ENCODE measurements at regions not wholly inside any gene's neighbourhood (a gene's known extent, or its start where the extent isn't known, plus 50 kb on each side); places are given as distances from the start of the nearest gene placed in this dataset.

DNA sequence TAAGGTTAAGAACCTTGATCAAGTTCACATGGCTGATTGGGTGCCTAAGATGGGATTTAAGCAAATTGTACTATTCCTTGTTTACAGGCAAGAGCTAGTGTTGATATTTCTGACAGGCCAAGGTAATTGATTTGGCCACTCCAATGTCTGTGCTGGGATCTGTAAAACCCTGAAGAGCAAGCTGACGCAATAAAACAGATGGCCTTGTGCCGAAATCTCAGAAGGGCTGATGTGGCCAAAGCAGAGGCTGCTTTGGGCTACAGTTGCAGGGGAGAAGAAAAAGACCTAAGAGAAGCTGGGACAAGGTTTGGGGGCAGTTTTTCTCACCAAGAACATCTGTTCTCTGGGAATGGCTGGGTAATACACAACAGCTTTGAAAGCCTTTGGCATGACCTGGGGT is 463.2 kb upstream of the ZNF608 start:
- in situ Hi-C loops (cut with MboI; ENCODE audit: low sequenced_read_pairs, unreplicated experiment) = no loop called here
- DNase-seq (ENCODE audit: low spot score) = no peak
- TF ChIP-seq, protein P1, sequence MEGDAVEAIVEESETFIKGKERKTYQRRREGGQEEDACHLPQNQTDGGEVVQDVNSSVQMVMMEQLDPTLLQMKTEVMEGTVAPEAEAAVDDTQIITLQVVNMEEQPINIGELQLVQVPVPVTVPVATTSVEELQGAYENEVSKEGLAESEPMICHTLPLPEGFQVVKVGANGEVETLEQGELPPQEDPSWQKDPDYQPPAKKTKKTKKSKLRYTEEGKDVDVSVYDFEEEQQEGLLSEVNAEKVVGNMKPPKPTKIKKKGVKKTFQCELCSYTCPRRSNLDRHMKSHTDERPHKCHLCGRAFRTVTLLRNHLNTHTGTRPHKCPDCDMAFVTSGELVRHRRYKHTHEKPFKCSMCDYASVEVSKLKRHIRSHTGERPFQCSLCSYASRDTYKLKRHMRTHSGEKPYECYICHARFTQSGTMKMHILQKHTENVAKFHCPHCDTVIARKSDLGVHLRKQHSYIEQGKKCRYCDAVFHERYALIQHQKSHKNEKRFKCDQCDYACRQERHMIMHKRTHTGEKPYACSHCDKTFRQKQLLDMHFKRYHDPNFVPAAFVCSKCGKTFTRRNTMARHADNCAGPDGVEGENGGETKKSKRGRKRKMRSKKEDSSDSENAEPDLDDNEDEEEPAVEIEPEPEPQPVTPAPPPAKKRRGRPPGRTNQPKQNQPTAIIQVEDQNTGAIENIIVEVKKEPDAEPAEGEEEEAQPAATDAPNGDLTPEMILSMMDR (IDR thresholded peaks at IDR 0.05; ENCODE audit: borderline replicate concordance, control extremely low read depth, extremely low read depth, insufficient read depth, missing control alignments) = no peak

DNA sequence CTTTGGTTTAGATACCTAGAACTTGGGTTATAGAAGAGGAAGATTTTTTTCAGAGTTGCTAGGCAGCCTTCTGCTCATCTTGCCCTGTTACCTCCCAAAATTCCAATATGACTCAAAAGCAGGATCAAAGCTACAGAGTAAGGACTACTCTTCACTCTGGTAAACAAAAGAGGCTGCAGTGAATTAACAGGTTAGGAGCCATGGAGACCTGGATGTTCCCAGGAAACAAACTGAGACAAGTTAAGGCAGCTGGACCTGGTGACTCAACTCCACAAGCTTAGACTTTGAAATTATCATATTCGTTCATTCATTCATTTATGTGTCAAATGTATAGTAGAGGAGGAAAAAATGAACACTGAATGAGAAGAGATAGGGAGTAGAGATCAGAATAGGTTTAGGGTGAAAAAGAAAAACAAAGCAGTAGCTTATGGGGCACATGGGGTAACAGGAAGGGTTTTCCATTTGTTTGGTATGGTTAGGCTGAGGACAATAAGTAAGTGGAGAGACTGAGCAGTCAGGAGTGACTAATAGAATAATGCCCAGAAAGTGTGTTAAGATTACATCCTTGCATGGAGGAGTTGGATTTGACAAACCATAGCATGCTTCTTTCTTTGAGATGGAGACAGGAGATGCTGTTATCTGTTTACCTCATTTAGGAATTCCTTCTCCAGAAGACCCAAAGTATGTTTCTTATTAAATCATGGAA is 464.0 kb upstream of the ZNF608 start:
- TF ChIP-seq, protein P1 (IDR thresholded peaks at IDR 0.05; ENCODE audit: borderline replicate concordance, control extremely low read depth, extremely low read depth, insufficient read depth, missing control alignments) = no peak
- in situ Hi-C loops (cut with MboI; ENCODE audit: low sequenced_read_pairs, unreplicated experiment) = no loop called here
- no peak for DNase-seq (ENCODE audit: low spot score)

DNA sequence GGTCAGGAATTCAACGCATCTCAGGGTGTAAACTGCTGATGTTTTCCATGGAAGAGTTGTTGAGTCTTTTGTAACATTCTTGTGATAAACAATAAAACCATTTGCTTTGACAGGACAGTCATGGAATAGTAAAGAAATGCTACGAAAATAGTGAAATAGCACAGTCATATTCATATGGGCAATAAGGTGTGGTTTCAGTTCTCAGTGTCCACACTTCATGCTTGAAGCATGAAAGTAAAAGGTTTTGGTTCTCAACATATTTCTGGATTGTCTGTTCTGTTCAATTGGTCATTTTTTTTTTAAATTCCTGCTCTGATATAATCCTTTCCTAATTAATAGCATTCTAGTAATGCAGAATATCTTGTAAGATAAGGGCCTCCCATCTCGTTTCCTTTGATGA is 467.6 kb upstream of the ZNF608 start:
- TF ChIP-seq, protein P1 (IDR thresholded peaks at IDR 0.05; ENCODE audit: borderline replicate concordance, control extremely low read depth, extremely low read depth, insufficient read depth, missing control alignments) = no peak
- no peak for DNase-seq (ENCODE audit: low spot score)
- in situ Hi-C loops (cut with MboI; ENCODE audit: low sequenced_read_pairs, unreplicated experiment) = no loop called here

DNA sequence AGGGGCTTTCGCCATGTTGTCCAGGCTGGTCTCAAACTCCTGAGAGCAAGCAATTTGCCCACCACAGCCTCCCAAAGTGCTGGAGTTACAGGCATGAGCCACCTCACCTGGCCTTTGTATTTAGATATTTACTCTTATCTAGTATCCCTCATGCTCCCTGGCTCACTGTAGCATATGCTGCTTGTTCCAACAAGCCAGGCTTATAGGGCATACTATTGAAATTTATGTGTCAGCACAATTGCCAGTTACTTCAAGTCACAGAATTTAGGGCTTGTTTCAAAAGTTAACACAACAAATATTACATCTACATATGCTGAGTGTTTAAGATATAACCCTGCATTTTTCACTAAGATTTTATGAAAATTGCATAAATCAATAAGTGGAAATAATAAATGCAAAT is 469.2 kb upstream of the ZNF608 start:
- TF ChIP-seq, protein P1 (IDR thresholded peaks at IDR 0.05; ENCODE audit: borderline replicate concordance, control extremely low read depth, extremely low read depth, insufficient read depth, missing control alignments) = no peak
- in situ Hi-C loops (cut with MboI; ENCODE audit: low sequenced_read_pairs, unreplicated experiment) = no loop called here
- no peak for DNase-seq (ENCODE audit: low spot score)

DNA sequence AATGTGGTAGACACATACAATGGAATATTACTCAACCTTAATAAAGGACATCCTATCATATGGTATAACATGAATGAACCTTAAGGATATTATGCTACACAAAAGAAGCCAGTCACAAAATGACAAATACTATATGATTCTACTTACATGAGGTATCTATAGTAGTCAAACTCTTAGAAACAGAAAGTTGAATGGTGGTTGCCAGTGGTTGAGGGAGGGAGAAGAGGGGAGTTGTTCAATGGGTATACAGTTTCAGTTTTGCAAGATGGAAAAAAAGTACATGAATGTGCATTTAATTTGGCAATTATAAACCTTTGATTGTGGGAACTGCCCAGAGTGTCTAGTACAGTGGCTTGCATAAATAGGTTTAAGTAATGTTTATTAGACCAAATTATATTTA is 473.3 kb upstream of the ZNF608 start:
- DNase-seq (ENCODE audit: low spot score) = no peak
- TF ChIP-seq, protein P1 (IDR thresholded peaks at IDR 0.05; ENCODE audit: borderline replicate concordance, control extremely low read depth, extremely low read depth, insufficient read depth, missing control alignments) = no peak
- in situ Hi-C loops (cut with MboI; ENCODE audit: low sequenced_read_pairs, unreplicated experiment) = no loop called here

DNA sequence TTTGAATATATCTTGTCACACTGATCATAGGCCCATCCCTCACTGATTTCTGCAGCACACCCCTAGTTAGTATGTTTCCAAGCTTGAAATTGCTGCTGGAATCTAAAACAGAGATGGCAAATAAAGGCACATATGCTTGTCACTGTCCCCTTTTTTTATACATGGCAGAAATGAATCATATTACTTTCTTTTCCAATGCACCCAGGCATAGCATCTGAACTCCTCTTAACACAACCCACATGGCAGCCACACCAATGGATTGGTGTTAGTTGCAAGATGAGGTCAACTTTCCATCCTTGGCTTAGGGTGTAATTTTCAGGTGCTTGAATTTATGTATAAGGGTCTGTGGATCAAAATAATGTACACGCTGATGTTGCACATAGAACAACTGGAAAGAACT is 473.8 kb upstream of the ZNF608 start:
- no peak for DNase-seq (ENCODE audit: low spot score)
- TF ChIP-seq, protein P1 (IDR thresholded peaks at IDR 0.05; ENCODE audit: borderline replicate concordance, control extremely low read depth, extremely low read depth, insufficient read depth, missing control alignments) = no peak
- in situ Hi-C loops (cut with MboI; ENCODE audit: low sequenced_read_pairs, unreplicated experiment) = no loop called here

Measured in GM13976 (cell line).